ENCODE measurements at regions not wholly inside any gene's neighbourhood (a gene's known extent, or its start where the extent isn't known, plus 50 kb on each side); places are given as distances from the start of the nearest gene placed in this dataset.

GRCh38 chr7:148483515-148484308 lies 106.9 kb upstream of the C7orf33 start:
- no TSS peak for BruUV-seq (replicated peaks)
- FAIRE-seq (no peak), ATAC-seq (no peak), DNase-seq (ENCODE audit: low read depth, low spot score) (no peak)
- no peaks in the 10 kb centered on the region for H4K20me1 ChIP-seq (ENCODE audit: control insufficient read depth, insufficient read depth)
- H3K36me3 ChIP-seq (ENCODE audit: control insufficient read depth in 2 of 2, insufficient read depth in 2 of 2, low read length in 1 of 2), result no peaks in the 10 kb centered on the region
- H3K9ac ChIP-seq (ENCODE audit: control insufficient read depth, insufficient read depth, low read length), result no peak overlapping the region
- WGBS (ENCODE audit: insufficient coverage, insufficient replicate concordance, low lambda C conversion rate, missing lambda C conversion rate), result 65% methylated on average over 17 of the region's 17 CpGs
- H2AFZ ChIP-seq (ENCODE audit: control insufficient read depth, low read depth, low read length), result no peak overlapping the region
- ChIA-PET POLR2A (no interaction called here), RAD21 (ENCODE audit: unreplicated experiment) (no interaction called here), CTCF (interaction anchor here (1.3 kb wide), 1 partner anchor 219 kb away, joined by 4 read pairs; no protein-coding TSS in a partner anchor), SMC1A (ENCODE audit: uncharacterized antibody, unreplicated experiment) (no interaction called here)
- H3K79me2 ChIP-seq (ENCODE audit: control insufficient read depth, insufficient read depth, low read length), result no peaks in the 10 kb centered on the region
- no peaks in the 10 kb centered on the region for H3K9me3 ChIP-seq (replicated peaks; ENCODE audit: control insufficient read depth, insufficient read depth, low read length)
- TF ChIP-seq SRF (IDR thresholded peaks at IDR 0.05; ENCODE audit: low read depth in 2 of 2, low read length in 2 of 2) (no peak), SMAD1 (IDR thresholded peaks at IDR 0.05; ENCODE audit: low read depth, partially characterized antibody) (no peak), PRDM15 (CRISPR knock-in tag; IDR thresholded peaks at IDR 0.05) (no peak), RELB (IDR thresholded peaks at IDR 0.05; ENCODE audit: low read depth) (no peak), SREBF2 (IDR thresholded peaks at IDR 0.05; ENCODE audit: low read length) (no peak), POLR2A (IDR thresholded peaks at IDR 0.05; ENCODE audit: low read depth, low read length) (no peak)
- H3K4me1 ChIP-seq (ENCODE audit: control insufficient read depth, insufficient read depth, low read length), result no peaks in the 10 kb centered on the region
- intact Hi-C loops (cut with micrococcal nuclease; ENCODE audit: unreplicated experiment) (no loop called here), in situ Hi-C loops (cut with MboI) (loop anchor here (25.0 kb wide), 1 partner anchor 221 kb away; no protein-coding TSS in a partner anchor)
- no peaks in the 10 kb centered on the region; a peak in 1 of 4 replicates for H3K27me3 ChIP-seq (replicated peaks in 1 of 2; ENCODE audit: control insufficient read depth in 2 of 2, insufficient read depth in 2 of 2, low read length in 1 of 2)
- H3K4me2 ChIP-seq (ENCODE audit: control insufficient read depth, insufficient read depth), result no peak overlapping the region
- H3K4me3 ChIP-seq, result no peak overlapping the region
- no peak overlapping the region for H3K27ac ChIP-seq (ENCODE audit: control insufficient read depth, insufficient read depth)

All from GM12878 (cell line).